HCT116 (cell line): ENCODE measurements at regions not wholly inside any gene's neighbourhood (a gene's known extent, or its start where the extent isn't known, plus 50 kb on each side); places are given as distances from the start of the nearest gene placed in this dataset.

Experiments
- EGR1 ChIP-seq: IDR thresholded peaks from 2 replicates; pipeline ENCODE4 v1.6.1; 2012; ENCODE audit warnings: low read depth
- POLR2A ChIP-seq: IDR thresholded peaks from 2 replicates; pipeline ENCODE4 v1.7.0; 2011; ENCODE audit warnings: borderline replicate concordance; ENCODE audit not compliant: insufficient read depth, insufficient read length; ENCODE audit errors: extremely low read depth

DNA sequence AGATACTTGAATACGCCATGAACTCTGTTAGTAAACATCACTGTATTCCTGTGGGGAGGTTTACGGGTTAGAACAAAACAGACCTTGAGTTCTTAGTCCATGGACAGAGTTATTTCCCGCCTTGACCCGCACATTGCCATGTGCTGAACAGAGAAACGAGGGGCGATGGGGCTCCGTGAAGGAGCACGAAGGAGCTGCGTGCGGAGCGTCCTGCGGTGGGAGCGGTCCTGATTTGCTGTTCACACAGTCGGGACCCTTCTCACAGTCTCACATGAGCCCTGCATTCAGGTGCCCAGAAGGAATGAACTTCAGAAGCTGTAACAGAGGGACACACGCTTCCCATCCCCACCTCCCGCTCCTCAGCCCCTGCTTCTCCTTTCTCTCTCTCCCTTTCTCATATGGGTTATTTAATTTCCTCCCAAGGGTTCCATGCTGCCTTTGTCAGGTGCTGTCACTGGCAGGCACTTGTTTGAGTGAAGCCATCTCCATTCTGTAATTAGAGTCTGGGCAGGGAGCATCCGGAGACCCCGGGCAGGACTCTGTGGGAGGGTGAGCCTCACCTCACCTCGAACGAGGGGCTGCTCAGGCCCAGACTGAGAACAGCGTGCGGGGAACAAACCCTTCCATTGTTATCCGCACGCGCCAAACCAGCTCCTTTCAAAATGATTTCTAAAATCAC is 76.9 kb downstream of the TEX29 start:
- TF ChIP-seq EGR1 = no peak
- no peak for TF ChIP-seq POLR2A
